ENCODE measurements at regions not wholly inside any gene's neighbourhood (a gene's known extent, or its start where the extent isn't known, plus 50 kb on each side); places are given as distances from the start of the nearest gene placed in this dataset.
"Not testable (repeated sequence)": the region's sequence is repeated elsewhere in the genome, so short reads cannot be mapped to it uniquely, and the experiment has no call there.

DNA sequence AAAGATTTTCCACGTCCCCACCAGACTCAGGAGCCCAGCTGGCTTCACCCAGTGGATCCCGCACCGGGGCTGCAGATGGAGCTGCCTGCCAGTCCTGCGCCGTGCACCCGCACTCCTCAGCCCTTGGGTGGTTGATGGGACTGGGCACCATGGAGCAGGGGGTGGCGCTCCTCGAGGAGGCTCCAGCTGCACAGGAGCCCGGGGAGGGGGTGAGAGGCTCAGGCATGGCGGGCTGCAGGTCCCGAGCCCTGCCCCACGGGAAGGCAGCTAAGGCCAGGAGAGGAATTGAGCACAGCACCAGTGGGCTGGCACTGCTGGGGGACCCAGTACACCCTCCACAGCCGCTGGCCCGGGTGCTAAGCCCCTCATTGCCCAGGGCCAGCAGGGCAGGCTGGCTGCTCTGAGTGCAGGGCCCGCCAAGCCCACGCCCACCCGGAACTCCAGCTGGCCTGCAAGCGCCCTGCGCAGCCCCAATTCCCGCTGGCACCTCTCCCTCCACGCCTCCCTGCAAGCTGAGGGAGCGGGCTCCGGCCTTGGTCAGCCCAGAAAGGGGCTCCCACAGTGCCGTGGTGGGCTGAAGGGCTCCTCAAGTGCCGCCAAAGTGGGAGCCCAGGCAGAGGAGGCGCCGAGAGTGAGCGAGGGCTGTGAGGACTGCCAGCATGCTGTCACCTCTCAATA is 1800.9 kb downstream of the OLFM4 start:
- not testable (repeated sequence) for DNase-seq (ENCODE audit: insufficient read length, low spot score); FAIRE-seq

DNA sequence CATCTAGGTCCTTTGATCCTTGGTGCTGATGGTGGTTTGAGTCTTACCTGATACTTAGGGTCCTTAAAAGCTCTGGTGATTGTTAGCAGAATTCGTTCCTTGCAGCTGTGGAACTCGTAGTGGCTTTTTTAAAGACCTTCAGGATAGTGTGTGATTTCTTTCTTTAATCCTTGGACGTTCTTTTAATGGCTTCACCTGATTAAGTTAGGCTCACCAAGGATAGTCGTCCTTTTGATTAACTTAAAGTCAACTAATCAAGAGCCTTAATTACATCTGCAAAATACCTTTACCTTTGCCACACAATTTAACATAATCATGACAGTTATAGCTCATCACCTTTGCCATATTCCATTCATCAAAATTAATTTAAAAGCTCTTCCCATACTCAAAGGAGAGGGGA is 1807.7 kb downstream of the OLFM4 start:
- DNase-seq (ENCODE audit: insufficient read length, low spot score) (no peak), FAIRE-seq (no peak)

DNA sequence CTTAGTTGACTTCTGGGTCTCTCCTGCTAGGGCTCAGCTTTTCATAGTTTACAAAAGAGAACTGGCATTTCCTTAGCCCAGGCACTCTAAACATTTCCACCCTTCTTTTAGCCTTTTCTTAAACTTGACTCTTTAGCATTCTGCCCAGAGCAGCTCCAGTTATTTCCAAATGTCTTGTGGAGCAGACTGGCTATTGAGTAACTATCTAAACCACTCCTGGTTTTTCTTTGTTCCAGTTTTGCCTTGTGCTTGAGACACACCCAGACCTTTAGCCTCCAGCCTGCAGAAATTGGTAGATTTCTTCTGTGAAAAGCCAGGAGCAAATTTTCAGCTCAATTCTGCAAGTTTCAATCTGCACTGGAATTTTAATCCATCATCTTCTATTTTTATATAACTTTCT is 1813.1 kb downstream of the OLFM4 start:
- FAIRE-seq (no peak), DNase-seq (ENCODE audit: insufficient read length, low spot score) (no peak)

DNA sequence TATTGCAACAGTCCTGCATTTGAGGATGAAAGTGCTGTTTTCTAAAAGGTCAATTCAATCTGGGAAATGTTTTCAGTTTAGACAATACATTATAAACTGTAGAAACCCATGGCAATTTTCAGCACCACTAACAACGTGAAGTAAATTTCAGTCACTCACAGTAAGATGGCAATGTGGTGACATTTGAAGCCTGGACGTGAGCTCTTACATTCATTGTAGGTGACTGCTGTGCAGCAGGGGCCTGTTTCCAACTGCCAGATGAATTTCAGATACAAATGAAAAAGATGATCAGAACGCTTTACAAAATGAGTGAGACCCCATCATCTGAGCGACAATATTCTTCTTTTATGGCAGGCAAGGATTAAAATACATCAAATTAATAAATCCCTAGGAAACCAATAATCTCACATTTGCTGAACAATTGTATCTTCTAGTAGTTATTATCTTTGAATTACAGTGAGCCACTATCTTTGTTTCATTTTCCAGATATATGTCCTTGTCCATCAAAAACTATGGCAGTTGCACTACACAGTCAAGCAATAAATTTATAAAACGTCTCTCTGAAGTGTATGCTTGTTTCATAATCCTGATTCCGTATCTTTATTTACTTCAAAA is 1816.8 kb downstream of the OLFM4 start:
- FAIRE-seq (no peak), DNase-seq (ENCODE audit: insufficient read length, low spot score) (no peak)

DNA sequence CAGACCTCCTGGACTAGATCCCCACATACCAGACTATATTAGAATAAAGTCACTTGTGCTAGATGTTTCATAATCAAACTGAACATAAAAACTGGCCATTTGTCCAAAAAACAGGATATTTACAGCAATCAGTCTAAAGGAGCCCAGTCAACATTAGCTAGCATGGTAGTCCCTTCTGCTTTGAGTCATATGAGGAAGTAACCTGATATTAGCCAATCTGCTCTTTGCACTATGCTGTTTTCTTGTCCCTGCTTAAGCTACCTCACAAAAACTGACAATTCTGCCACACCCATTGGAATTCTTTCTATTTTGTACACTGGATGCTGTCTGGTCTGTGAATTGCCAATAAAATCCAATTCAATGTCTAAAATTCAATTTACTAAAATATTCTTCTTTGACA is 1824.2 kb downstream of the OLFM4 start:
- FAIRE-seq = no peak
- DNase-seq (ENCODE audit: insufficient read length, low spot score) = no peak

DNA sequence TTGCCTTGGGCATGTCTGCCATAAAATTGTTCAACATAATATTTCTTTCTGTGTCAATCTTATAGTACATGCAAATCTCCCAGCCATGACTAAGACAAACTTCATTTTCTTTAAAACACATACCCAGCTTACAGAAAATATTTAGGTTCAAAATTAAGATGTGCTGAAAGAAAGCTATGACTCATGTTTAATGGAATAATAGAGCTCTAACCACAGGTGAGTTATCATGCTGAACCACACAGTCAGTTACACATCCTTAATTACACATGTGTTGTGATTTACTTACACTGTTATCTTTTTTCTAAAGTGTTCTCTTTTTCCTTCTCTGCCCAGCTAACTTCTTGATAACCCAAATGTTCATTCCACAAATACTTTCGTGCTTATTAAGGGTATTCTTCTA is 1831.2 kb downstream of the OLFM4 start:
- DNase-seq (ENCODE audit: insufficient read length, low spot score) (no peak), FAIRE-seq (no peak)

DNA sequence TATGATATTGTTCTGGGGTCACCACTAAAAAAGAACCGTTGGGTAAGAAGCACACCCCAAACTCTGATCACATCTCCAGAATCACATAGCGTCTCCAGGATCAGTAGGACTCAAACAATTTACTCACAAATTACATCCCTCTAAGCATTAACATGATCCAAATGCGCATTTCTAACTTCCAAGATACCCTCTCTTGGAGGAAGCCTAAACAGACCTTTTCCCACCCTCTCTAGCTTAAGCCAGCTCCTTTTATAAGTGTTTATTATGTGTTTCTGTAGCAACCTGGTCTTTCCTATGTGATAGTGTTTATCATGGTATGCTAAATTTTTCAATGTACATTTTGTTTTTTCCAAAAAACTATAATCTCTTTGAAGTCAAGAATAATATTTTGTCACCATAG is 1846.5 kb downstream of the OLFM4 start:
- DNase-seq (ENCODE audit: insufficient read length, low spot score) (no peak), FAIRE-seq (no peak)

DNA sequence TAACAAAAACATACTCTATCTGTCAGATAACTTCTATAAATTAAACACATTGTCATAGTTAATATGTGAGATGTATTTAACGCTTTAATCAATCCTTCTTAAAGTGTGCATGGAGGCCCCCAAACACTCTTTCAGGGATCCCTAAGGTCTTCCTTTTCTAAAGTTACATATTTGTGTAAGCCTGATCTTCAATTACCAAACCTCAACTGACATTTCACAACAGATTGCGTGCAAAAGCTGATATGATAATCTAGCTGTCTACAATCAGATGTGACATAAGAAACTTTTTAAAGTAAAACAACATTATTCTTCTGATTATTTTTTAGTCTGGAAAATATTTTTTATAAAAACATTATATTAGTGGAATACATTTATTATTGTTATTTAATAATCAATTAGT is 1850.4 kb downstream of the OLFM4 start:
- no peak for FAIRE-seq

DNA sequence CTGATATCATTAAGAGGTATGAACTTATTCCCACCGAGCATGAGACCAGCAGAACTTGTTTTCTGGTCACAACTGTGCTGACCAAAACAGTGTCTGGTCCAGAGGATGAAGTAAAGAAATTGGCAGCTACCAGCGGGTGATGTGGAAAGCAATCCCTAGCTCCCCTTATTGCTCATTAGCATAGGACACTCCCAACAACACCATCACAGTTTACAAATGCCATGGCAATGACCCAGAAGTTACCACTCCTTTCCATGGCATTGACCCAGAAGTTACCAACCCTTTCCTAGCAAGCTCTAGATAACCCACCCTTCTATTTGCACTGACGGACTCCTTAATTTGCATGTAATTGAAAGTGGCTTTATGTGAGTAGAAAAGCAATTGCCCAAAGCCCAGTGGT is 1856.1 kb downstream of the OLFM4 start:
- FAIRE-seq = no peak
- DNase-seq (ENCODE audit: insufficient read length, low spot score) = no peak

More for the DNA sequence above, 1850.4 kb downstream of the OLFM4 start:
- no peak for DNase-seq (ENCODE audit: insufficient read length, low spot score)

DNA sequence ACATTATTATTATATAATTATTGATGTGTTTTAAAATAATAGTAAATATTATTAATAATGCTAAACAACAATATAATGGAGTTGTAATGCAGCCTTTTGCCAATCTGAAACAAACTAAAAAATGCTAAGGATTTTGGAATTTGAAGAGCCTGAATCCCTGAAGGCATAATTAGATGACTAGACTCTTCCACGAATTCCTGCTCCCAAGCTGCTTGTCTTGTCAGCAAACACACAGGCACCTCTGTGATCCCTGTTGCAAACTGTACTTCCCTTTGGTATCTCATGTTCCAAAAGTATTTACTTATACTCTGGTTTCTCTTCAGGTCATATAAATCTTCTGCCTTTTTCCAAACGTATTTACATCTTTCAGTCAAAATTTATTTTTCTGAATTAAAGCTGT is 1862.4 kb downstream of the OLFM4 start:
- DNase-seq (ENCODE audit: insufficient read length, low spot score) (no peak), FAIRE-seq (no peak)

DNA sequence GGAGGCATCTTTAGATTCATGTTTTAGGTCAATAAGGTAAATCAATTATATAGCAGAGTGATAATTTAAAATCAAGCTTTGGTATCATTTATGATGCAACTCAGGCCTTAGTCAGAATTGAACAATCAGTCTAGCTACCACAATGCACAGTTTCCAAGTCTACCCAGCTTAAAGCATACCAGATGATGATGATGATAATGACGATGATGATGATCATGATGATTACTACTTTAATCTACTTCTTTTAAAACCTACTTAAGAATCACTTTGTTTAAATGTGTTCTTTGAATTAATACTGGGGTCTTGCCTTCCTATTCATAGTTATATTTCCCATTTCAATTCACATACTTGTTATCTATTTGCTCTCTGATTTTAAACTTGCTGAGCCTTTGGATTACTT is 1872.7 kb downstream of the OLFM4 start:
- no peak for DNase-seq (ENCODE audit: insufficient read length, low spot score)
- FAIRE-seq = no peak

DNA sequence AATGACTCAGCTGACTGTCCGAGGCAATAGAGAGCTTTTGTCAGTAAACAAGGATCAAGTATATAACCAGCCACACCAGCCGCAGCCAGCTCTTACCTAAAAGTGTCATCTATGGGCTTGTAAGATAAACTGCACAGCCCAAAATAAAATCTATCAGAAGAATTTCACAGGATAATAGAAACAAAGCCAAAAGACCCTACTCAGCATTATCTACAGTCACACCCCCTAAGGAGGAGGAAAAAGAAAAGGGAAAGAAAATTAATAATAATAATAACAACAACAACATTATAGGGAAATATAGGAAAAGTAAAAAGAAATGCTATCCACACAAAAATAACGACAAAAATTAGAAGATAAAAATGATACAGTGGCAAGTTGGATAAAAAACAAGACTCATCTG is 1883.8 kb downstream of the OLFM4 start:
- DNase-seq (ENCODE audit: insufficient read length, low spot score) (no peak), FAIRE-seq (no peak)

DNA sequence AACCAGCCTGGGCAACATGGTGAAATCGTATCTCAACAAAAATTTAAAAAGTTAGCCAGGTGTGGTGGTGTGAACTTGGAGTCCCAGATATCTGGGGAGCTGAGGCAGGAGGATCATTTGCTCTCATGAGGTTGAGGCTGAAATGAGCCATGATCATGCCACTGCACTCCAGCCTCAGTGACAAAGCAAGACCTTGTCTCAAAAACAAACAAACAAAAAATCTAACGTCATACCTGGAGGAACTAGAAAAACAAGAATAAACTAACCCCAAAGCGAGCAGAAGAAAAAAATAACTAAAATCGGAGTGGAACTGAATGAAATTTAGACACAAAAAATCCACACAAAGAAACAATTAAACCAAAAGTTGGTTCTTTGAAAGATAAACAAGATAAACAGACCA is 1885.1 kb downstream of the OLFM4 start:
- DNase-seq (ENCODE audit: insufficient read length, low spot score) = no peak
- FAIRE-seq = no peak

DNA sequence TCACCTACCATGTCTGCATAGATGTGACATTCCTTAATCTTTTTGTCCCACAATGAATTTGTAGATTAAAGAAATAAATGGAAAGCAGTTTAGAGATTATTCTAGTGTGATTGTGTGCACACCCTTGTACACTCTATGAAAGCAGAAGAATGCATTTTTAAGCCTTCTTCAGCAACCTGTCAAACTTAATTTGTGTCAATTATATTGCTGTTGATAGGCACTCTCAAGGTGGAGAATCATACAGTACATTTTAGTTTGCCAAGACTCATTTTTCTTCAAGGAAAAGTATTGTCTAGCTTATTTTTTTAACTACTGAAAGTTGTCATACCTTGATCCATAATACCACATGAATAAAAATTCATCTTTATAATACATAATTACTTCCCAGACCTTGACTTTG is 1898.9 kb downstream of the OLFM4 start:
- DNase-seq (ENCODE audit: insufficient read length, low spot score) = no peak
- FAIRE-seq = no peak

DNA sequence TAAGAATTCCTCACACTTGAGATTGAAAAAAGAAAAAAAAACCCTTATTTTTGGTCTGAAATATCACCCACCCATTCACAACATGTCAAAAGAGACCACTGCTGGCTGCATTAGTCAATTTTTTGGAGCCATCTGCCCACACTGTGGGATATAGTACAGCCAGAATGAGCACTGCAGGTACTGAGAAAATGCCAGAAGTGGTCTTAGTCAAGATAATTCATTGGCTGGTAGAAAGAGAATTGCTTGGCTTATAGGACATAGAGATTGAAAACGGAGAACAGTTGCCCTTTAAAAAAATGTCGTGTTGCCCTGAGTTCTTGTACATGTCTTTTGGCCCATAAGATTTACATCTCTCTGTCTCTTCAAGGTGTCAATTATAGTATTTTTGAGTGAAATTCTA is 1899.5 kb downstream of the OLFM4 start:
- FAIRE-seq (no peak), DNase-seq (ENCODE audit: insufficient read length, low spot score) (no peak)

DNA sequence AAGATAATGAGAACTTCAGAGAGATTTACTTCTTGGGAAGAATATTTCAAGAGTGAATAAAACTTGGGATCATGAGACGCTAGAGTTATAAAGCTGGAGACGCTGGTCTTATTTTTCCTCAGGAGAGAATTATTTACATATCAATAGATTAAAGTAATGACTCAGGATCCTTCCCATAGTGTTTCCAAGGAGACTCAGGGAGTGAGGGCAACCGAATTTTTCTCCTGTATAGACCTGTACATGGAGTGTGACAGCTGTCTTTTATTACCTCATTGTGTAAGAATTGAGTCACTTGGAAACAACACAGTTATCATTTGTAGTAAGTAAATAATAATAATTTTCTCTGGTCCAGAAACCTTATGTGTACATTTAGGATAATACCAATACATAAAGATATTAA is 1905.5 kb downstream of the OLFM4 start:
- no peak for FAIRE-seq
- no peak for DNase-seq (ENCODE audit: insufficient read length, low spot score)

DNA sequence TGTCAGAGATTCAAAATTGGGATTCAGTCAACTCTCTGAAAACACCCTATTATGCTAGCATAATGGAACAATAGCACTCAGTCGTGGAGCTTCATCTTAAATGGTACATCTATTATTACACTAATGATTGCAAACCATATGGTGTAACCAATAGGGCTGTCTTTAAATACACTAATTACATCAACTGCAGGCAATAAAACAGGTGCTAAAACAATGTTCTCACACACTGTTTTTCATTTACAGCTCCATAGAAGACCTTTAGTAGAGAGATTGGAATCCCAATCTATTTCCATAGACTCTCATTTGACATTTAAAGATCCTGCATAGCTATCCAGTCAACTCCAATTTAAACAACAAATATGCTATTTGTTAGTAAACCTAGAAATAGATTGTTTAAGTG is 1917.4 kb downstream of the OLFM4 start:
- DNase-seq (ENCODE audit: insufficient read length, low spot score) = no peak
- no peak for FAIRE-seq

DNA sequence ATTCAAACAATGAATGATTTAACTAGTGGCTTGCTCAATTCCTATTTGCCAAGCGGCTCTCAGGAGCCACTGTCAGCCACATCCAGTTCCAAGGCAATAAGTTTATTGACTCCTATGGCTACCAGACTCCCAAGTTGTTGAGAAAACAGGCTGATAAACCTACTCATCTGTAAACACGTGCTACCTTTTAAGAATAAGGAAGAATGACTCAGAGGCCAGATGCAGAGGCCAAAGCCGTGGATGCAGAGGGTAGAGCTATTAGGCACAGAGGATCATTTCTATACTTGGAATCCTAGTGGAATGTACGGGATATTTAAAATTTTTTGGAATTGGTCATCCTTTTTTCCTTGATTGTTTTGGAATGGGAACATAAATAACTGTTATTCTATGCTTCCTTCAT is 1921.1 kb downstream of the OLFM4 start:
- FAIRE-seq = no peak
- DNase-seq (ENCODE audit: insufficient read length, low spot score) = no peak

DNA sequence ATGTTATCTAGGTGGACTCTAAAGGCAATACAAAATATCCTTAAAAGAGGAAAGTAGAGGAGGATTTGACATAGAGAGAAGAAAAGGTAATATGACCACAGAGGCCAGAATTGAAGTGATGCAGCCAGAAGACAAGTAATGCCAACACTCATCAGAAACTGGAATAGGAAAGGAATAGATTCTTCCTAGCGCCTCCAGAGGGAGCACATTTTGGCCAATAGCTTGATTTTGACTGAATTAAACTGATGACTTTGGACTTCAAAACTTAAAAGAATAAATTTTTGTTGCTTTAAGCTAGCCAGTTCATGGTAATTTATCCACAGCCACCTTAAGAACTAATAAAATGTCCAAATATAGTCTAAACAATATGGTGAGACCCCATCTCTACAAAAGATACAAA is 1921.9 kb downstream of the OLFM4 start:
- no peak for DNase-seq (ENCODE audit: insufficient read length, low spot score)

DNA sequence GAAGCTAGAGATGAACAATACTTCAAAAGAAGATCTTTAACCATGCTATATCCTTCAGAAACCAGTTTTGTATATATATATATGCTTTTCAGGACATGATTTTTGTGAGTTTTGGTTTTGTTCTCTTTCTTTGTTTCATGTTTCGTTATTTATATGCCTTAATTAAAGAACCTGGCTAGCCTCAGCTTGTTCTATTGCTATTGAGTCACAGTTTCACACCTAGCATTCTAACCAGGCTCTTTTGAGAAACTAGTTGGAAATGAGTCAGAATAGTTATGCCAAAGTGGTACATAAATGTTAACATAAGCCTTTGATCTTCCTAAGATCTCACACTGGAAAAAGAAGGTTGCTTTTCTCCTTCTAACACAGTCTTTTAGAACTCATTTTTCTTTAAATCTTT is 1925.2 kb downstream of the OLFM4 start:
- DNase-seq (ENCODE audit: insufficient read length, low spot score) = no peak
- no peak for FAIRE-seq

More for the DNA sequence above, 1921.9 kb downstream of the OLFM4 start:
- no peak for FAIRE-seq

DNA sequence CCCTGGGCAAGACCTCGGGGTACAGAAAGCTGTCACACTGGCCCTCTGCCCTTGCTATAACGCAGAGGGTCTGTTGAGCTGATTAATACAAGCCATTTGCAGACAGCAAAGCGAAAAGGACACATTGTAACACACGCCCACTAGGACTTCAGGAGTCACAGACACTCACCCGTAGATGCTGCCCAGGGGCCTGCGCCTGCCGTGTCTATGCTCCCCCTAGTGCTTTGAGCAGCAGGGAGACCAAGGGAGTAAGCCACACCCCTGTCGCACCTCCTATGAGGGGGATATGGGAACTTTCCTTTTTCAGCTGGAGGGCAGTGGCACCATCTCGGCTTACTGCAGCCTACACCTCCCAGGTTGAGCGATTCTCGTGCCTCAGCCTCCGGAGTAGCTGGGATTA is 1930.2 kb downstream of the OLFM4 start:
- DNase-seq (ENCODE audit: insufficient read length, low spot score) (no peak), FAIRE-seq (no peak)

DNA sequence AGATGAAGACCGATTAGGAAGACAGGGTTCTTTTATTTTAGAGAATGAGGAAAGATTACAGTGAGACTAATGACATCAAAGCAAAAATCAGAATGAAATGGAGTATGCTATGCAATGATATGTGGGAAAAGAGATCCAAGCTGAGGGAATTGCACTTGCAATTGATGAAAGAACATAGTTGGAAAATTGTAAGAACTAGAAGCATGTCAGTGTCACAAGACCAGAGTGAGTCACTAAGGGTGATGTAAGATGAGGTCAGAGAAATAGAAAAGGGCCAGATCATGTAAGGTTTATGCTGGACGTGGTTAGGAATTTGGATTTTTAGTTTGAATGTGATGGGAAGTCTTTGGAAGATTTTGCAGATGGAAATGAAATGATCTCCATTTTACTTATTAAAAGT is 1937.3 kb downstream of the OLFM4 start:
- DNase-seq (ENCODE audit: insufficient read length, low spot score) (no peak), FAIRE-seq (no peak)

DNA sequence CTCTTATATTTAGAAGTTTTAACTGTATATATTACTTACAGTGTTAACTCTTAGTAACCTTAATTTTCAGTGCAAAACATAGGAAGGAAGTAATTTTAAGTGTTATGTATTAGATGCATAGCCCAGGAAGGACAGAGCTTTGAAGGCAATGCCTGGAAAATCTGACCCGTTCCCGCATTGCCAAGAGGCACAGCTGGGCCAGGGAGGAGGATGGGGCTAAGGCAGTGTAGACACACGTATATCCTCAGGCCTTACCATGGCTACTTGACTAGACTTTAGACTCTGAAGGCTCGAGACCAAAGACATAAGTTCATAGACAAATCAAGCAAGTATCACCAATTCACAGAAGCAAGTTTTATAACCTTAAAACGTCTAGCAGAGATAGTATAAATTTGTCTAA is 1944.2 kb downstream of the OLFM4 start:
- DNase-seq (ENCODE audit: insufficient read length, low spot score) = no peak

More for the DNA sequence above, 1944.2 kb downstream of the OLFM4 start:
- FAIRE-seq = no peak

Data from GM19239 (cell line).